IPS-NIHi7 (cell line): ENCODE measurements at regions not wholly inside any gene's neighbourhood (a gene's known extent, or its start where the extent isn't known, plus 50 kb on each side); places are given as distances from the start of the nearest gene placed in this dataset.

Experiments used
- DNase-seq: peaks from one replicate; pipeline ENCODE4 v3.0.0; 2012; ENCODE audit warnings: mixed read lengths; ENCODE audit errors: extremely low spot score

- DNase-seq = no peak
Observed at GRCh38 chr11:69243496-69244200, 50.3 kb upstream of the MYEOV start.
